IMR-90 (cell line): ENCODE measurements at regions not wholly inside any gene's neighbourhood (a gene's known extent, or its start where the extent isn't known, plus 50 kb on each side); places are given as distances from the start of the nearest gene placed in this dataset.

Experiments
- ATAC-seq: fragments of 200-7000 bp; cut with Tn5 transposase; 2 replicates; pipeline ENCODE4 v1.9.1; 2020; ENCODE audit warnings: low read depth, mild to moderate bottlenecking, moderate library complexity
- BruUV-seq: library from RNA; stranded (reverse); fragments of 400-500 nt; replicated peaks from 2 replicates; lab custom pipeline; 2021; lab: Mats Ljungman, UMichigan
- CTCF ChIA-PET: fragments of 300-600 bp; formaldehyde crosslinking; extraction: SDS; loops from one replicate; lab custom pipeline; 2021; ENCODE audit warnings: antibody characterized with exemption; lab: Yijun Ruan, JAX
- POLR2A ChIA-PET: fragments of 300-600 bp; sonication (Branson Sonifier 250); formaldehyde crosslinking; loops from one replicate; lab custom pipeline; 2022; ENCODE audit warnings: antibody characterized with exemption; ENCODE audit not compliant: unreplicated experiment; lab: Charles Lee
- DNase-seq: peaks from one replicate; pipeline ENCODE4 v3.0.0; 2013
- H2AFZ ChIP-seq: replicated peaks from 2 replicates; pipeline ENCODE3; 2013; ENCODE audit warnings: low read length, mild to moderate bottlenecking; ENCODE audit not compliant: poor library complexity
- H2AK5ac ChIP-seq: 2 replicates; pipeline ENCODE4 v1.6.1; 2013; ENCODE audit warnings: low read depth, low read length, inconsistent platforms
- H2AK9ac ChIP-seq: replicated peaks from 2 replicates; pipeline ENCODE3; 2013; ENCODE audit warnings: mild to moderate bottlenecking, low read depth, low read length, moderate library complexity; ENCODE audit not compliant: poor library complexity
- H2BK120ac ChIP-seq: 2 replicates; pipeline ENCODE4 v1.6.1; 2013; ENCODE audit warnings: low read depth, low read length, inconsistent platforms
- H2BK15ac ChIP-seq: 3 replicates; pipeline ENCODE4 v1.6.1; 2013; ENCODE audit warnings: low read depth, low read length, inconsistent platforms
- H2BK20ac ChIP-seq: 2 replicates; pipeline ENCODE4 v1.6.1; 2013; ENCODE audit warnings: low read depth, mild to moderate bottlenecking, inconsistent platforms, low read length, moderate library complexity
- H2BK5ac ChIP-seq: 2 replicates; pipeline ENCODE4 v1.6.1; 2013; ENCODE audit warnings: mild to moderate bottlenecking, low read depth, low read length, inconsistent platforms; ENCODE audit not compliant: poor library complexity, severe bottlenecking
- H3K14ac ChIP-seq: replicated peaks from 2 replicates; pipeline ENCODE4 v1.6.1; 2013; ENCODE audit warnings: low read depth, low read length, inconsistent platforms
- H3K18ac ChIP-seq: 2 replicates; pipeline ENCODE4 v1.6.1; 2013; ENCODE audit warnings: low read depth, low read length, control low read depth
- H3K23ac ChIP-seq: 2 replicates; pipeline ENCODE4 v1.6.1; 2013; ENCODE audit warnings: low read depth, low read length, inconsistent platforms
- H3K27ac ChIP-seq: 2 replicates; pipeline ENCODE4 v1.5.1; 2013; ENCODE audit warnings: mild to moderate bottlenecking, control low read depth, low read length; ENCODE audit not compliant: insufficient read depth
- H3K27me3 ChIP-seq: 2 replicates; pipeline ENCODE4 v1.6.1; 2013; ENCODE audit warnings: low read length; ENCODE audit not compliant: control insufficient read depth, insufficient read depth
- H3K36me3 ChIP-seq: 2 replicates; pipeline ENCODE4 v1.6.1; 2013; ENCODE audit warnings: low read length, mixed read lengths; ENCODE audit not compliant: control insufficient read depth, insufficient read depth
- H3K4ac ChIP-seq: 2 replicates; pipeline ENCODE4 v1.6.1; 2013; ENCODE audit warnings: low read depth, low read length, inconsistent platforms
- H3K4me1 ChIP-seq: 2 replicates; pipeline ENCODE4 v1.6.1; 2013; ENCODE audit warnings: low read length, mixed read lengths; ENCODE audit not compliant: control insufficient read depth, insufficient read depth
- H3K4me2 ChIP-seq: 2 replicates; pipeline ENCODE4 v1.6.1; 2013; ENCODE audit warnings: low read depth, mild to moderate bottlenecking, control low read depth, low read length, moderate library complexity
- H3K4me3 ChIP-seq: 2 replicates; pipeline ENCODE4 v1.5.1; 2013; ENCODE audit warnings: low read depth, mild to moderate bottlenecking, control low read depth, low read length, moderate library complexity; ENCODE audit not compliant: insufficient read depth
- H3K56ac ChIP-seq: 2 replicates; pipeline ENCODE4 v1.6.1; 2013; ENCODE audit warnings: low read length, inconsistent platforms; ENCODE audit not compliant: insufficient read depth; ENCODE audit errors: extremely low read depth
- H3K79me1 ChIP-seq, 2 experiments: 2 replicates each; pipeline ENCODE4 v1.6.1; 2013; ENCODE audit warnings: low read length in 2 of 2, inconsistent platforms in 1 of 2, low read depth in 1 of 2
- H3K9ac ChIP-seq: 2 replicates; pipeline ENCODE4 v1.6.1; 2013; ENCODE audit warnings: low read depth, low read length, control low read depth
- H3K9me1 ChIP-seq: 2 replicates; pipeline ENCODE4 v1.6.1; 2013; ENCODE audit warnings: low read length, inconsistent platforms; ENCODE audit not compliant: insufficient read depth
- H3K9me3 ChIP-seq: 2 replicates; pipeline ENCODE4 v1.6.1; 2013; ENCODE audit warnings: low read length; ENCODE audit not compliant: control insufficient read depth, insufficient read depth
- H4K20me1 ChIP-seq: 2 replicates; pipeline ENCODE4 v1.6.1; 2013; ENCODE audit warnings: low read length, inconsistent platforms; ENCODE audit not compliant: insufficient read depth
- H4K5ac ChIP-seq: 2 replicates; pipeline ENCODE4 v1.6.1; 2013; ENCODE audit warnings: mild to moderate bottlenecking, low read depth, low read length, control low read depth
- H4K8ac ChIP-seq, 2 experiments: 2 replicates each; pipeline ENCODE4 v1.6.1; 2013; ENCODE audit warnings: low read depth in 2 of 2, low read length in 2 of 2, control low read depth in 1 of 2, inconsistent platforms in 1 of 2
- H4K91ac ChIP-seq: 2 replicates; pipeline ENCODE4 v1.6.1; 2013; ENCODE audit warnings: low read depth, low read length, inconsistent platforms; ENCODE audit not compliant: insufficient read depth
- CEBPB ChIP-seq: IDR thresholded peaks from 2 replicates; pipeline ENCODE4 v1.6.1; 2012; ENCODE audit warnings: low read depth, low read length, improper control_type of control experiment
- ELK1 ChIP-seq: fragments of 150-350 bp; IDR thresholded peaks from 2 replicates; pipeline ENCODE4 v1.6.1; 2016; ENCODE audit warnings: low read depth, mild to moderate bottlenecking, low read length, moderate library complexity, borderline replicate concordance
- FOS ChIP-seq: fragments of 150-350 bp; IDR thresholded peaks from 2 replicates; pipeline ENCODE4 v1.6.1; 2016; ENCODE audit warnings: low read depth, low read length
- WGBS, 2 experiments: methylation state at CpG; one replicate each; pipeline versions ENCODE4 v1.1.5 to v1.1.7; 2013; ENCODE audit warnings: missing lambda C conversion rate in 2 of 2; ENCODE audit not compliant: insufficient read length in 1 of 2; ENCODE audit errors: extremely low coverage in 2 of 2; 5-methylcytosine and 5-hydroxymethylcytosine counted together
- dilution Hi-C: fragments of 300-500 bp; cut with HindIII; formaldehyde crosslinking; loops from one replicate; pipeline ENCODE4 v1.14.3; 2018; ENCODE audit warnings: low sequenced_read_pairs; ENCODE audit not compliant: unreplicated experiment
- in situ Hi-C: fragments of 300-500 bp; cut with MboI; formaldehyde crosslinking; loops from 3 replicates; pipeline ENCODE4 v1.14.3; 2019; ENCODE audit warnings: low sequenced_read_pairs, inconsistent platforms, mixed read lengths
- intact Hi-C: fragments of 100-400 bp; cut with micrococcal nuclease; formaldehyde crosslinking; loops from 2 replicates; pipeline ENCODE4 v1.10.0; 2022

GRCh38 chr13:24081387-24081786 is 79.1 kb upstream of the SPATA13 start:
- WGBS, 2 experiments, result 80% methylated on average over 1 of the region's 2 CpGs; no CpG with 5 or more reads in 1 of the 2 experiments

More at GRCh38 chr13:24081387-24081786, 79.1 kb upstream of the SPATA13 start:
- H2BK15ac ChIP-seq, result no peak overlapping the region
- H2BK120ac ChIP-seq, result no peak overlapping the region
- no peaks in the 10 kb centered on the region; the same call in 1 of the 2 replicates for H3K27me3 ChIP-seq
- peaks cover 8% of the 10 kb centered on the region for H3K9me1 ChIP-seq
- H3K9ac ChIP-seq, result no peak overlapping the region
- in situ Hi-C loops, result no loop called here
- H3K18ac ChIP-seq, result no peak overlapping the region
- TF ChIP-seq FOS (peak; percentile 69), ELK1 (no peak), CEBPB (peak; percentile 86)
- no peak overlapping the region for H3K4ac ChIP-seq
- ChIA-PET CTCF (interaction anchor here (0.6 kb wide), 1 partner anchor 93 kb away, joined by 4 read pairs; no protein-coding TSS in a partner anchor), POLR2A (interaction anchor here (0.6 kb wide), 1 partner anchor 413 kb away, joined by 4 read pairs; no protein-coding TSS in a partner anchor)
- no peak overlapping the region for H4K5ac ChIP-seq
- H3K27ac ChIP-seq, result no peak overlapping the region
- ATAC-seq, result peak; percentile 62; the same call in 1 of the 2 replicates
- no peak overlapping the region for H2BK5ac ChIP-seq
- H2AFZ ChIP-seq, result no peak overlapping the region
- no peaks in the 10 kb centered on the region for H3K79me1 ChIP-seq
- intact Hi-C loops, result no loop called here
- H2AK9ac ChIP-seq, result no peak overlapping the region
- no peak overlapping the region for H3K56ac ChIP-seq
- dilution Hi-C loops, result no loop called here
- H2AK5ac ChIP-seq, result no peak overlapping the region
- H3K23ac ChIP-seq, result no peak overlapping the region
- DNase-seq, result peak; percentile 58
- H4K91ac ChIP-seq, result no peak overlapping the region
- no peak overlapping the region for H2BK20ac ChIP-seq
- no TSS peak for BruUV-seq
- H4K20me1 ChIP-seq, result no peaks in the 10 kb centered on the region
- H3K4me1 ChIP-seq, result no peaks in the 10 kb centered on the region
- no peak overlapping the region for H3K4me3 ChIP-seq
- no peaks in the 10 kb centered on the region for H3K9me3 ChIP-seq
- no peaks in the 10 kb centered on the region for H3K36me3 ChIP-seq
- no peak overlapping the region for H4K8ac ChIP-seq
- H3K4me2 ChIP-seq, result no peak overlapping the region
- no peak overlapping the region for H3K14ac ChIP-seq
